Thoracic aorta (tissue), 2 donors: ENCODE measurements at regions not wholly inside any gene's neighbourhood (a gene's known extent, or its start where the extent isn't known, plus 50 kb on each side); places are given as distances from the start of the nearest gene placed in this dataset.
"Not testable (repeated sequence)": the region's sequence is repeated elsewhere in the genome, so short reads cannot be mapped to it uniquely, and the experiment has no call there.

Experiments
- ATAC-seq: fragments of 150-250 bp; one replicate; pipeline ENCODE4 v1.8.0; 2017; ENCODE audit warnings: low read depth; ENCODE audit not compliant: insufficient number of reproducible peaks, low FRiP score
- DNase-seq: peaks from one replicate; pipeline ENCODE4 v3.0.0-alpha.2; 2020; ENCODE audit warnings: low spot score
- H3K27ac ChIP-seq, 2 donors: fragments of 200-600 bp; sonication (generic); 1 replicate in 1 of 2; 2 replicates in 1 of 2; pipeline ENCODE4 v1.5.1; 2016; ENCODE audit warnings: mild to moderate bottlenecking in 2 of 2, moderate library complexity in 2 of 2
- H3K27me3 ChIP-seq: fragments of 200-600 bp; sonication (generic); replicated peaks from 2 replicates; pipeline ENCODE4 v1.6.0; 2016; ENCODE audit warnings: mild to moderate bottlenecking; ENCODE audit not compliant: insufficient read depth
- H3K36me3 ChIP-seq: fragments of 200-600 bp; sonication (generic); one replicate; pipeline ENCODE4 v1.5.1; 2016
- H3K4me1 ChIP-seq, 2 donors: fragments of 200-600 bp; sonication (generic); 1 replicate in 1 of 2; 2 replicates in 1 of 2; pipeline versions ENCODE4 v1.5.1 to v1.6.0; 2016; ENCODE audit warnings: low read depth in 2 of 2, mild to moderate bottlenecking in 1 of 2; ENCODE audit not compliant: control insufficient read depth in 1 of 2
- H3K4me3 ChIP-seq: fragments of 200-600 bp; sonication (generic); 2 replicates; pipeline ENCODE4 v1.5.1; 2016; ENCODE audit warnings: mild to moderate bottlenecking
- H3K9me3 ChIP-seq: fragments of 200-600 bp; sonication (generic); 2 replicates; pipeline ENCODE4 v1.5.1; 2016
- CTCF ChIP-seq: fragments of 200-600 bp; sonication (generic); IDR thresholded peaks from one replicate; pipeline ENCODE4 v1.5.1; 2019; ENCODE audit warnings: antibody characterized with exemption

- H3K4me3 ChIP-seq: no peak overlapping the region
- no peak for TF ChIP-seq CTCF
- H3K9me3 ChIP-seq: no peaks in the 10 kb centered on the region
- no peaks in the 10 kb centered on the region for H3K4me1 ChIP-seq
- ATAC-seq (no peak), DNase-seq (no peak)
- no peak overlapping the region for H3K27ac ChIP-seq
- H3K36me3 ChIP-seq: no peaks in the 10 kb centered on the region
- H3K27me3 ChIP-seq: no peaks in the 10 kb centered on the region
Measured at GRCh38 chr2:139684286-139684860, 904.2 kb upstream of the NXPH2 start.

GRCh38 chr2:139674577-139674976, 894.4 kb upstream of the NXPH2 start:
- no peak for TF ChIP-seq CTCF
- Histone ChIP-seq H3K4me1 (no peaks in the 10 kb centered on the region), H3K27me3 (no peaks in the 10 kb centered on the region), H3K9me3 (no peaks in the 10 kb centered on the region), H3K27ac (no peak overlapping the region), H3K4me3 (no peak overlapping the region), H3K36me3 (no peaks in the 10 kb centered on the region)
- no peak for ATAC-seq
- DNase-seq: no peak

- H3K27me3 ChIP-seq, ATAC-seq, H3K4me1 ChIP-seq, H3K27ac ChIP-seq, DNase-seq, H3K36me3 ChIP-seq, H3K4me3 ChIP-seq, H3K9me3 ChIP-seq: not testable (repeated sequence)
Measured at GRCh38 chr2:139673447-139673846, 893.3 kb upstream of the NXPH2 start.

GRCh38 chr2:139669675-139670074, 889.5 kb upstream of the NXPH2 start:
- TF ChIP-seq CTCF: no peak
- DNase-seq (no peak), ATAC-seq (no peak)

GRCh38 chr2:139652385-139652784, 872.2 kb upstream of the NXPH2 start:
- ATAC-seq: no peak
- H3K36me3 ChIP-seq: no peaks in the 10 kb centered on the region
- H3K27me3 ChIP-seq: no peaks in the 10 kb centered on the region
- no peak for DNase-seq
- H3K4me1 ChIP-seq: no peaks in the 10 kb centered on the region
- TF ChIP-seq CTCF: no peak
- no peaks in the 10 kb centered on the region for H3K9me3 ChIP-seq
- no peak overlapping the region for H3K27ac ChIP-seq
- no peak overlapping the region for H3K4me3 ChIP-seq

More at GRCh38 chr2:139669675-139670074, 889.5 kb upstream of the NXPH2 start:
- Histone ChIP-seq H3K4me1 (no peaks in the 10 kb centered on the region), H3K27ac (no peak overlapping the region), H3K36me3 (no peaks in the 10 kb centered on the region), H3K4me3 (no peak overlapping the region), H3K27me3 (no peaks in the 10 kb centered on the region), H3K9me3 (no peaks in the 10 kb centered on the region)

GRCh38 chr2:139645617-139646016, 865.4 kb upstream of the NXPH2 start:
- no peaks in the 10 kb centered on the region for H3K27me3 ChIP-seq
- no peak for TF ChIP-seq CTCF
- no peak overlapping the region for H3K27ac ChIP-seq
- no peaks in the 10 kb centered on the region for H3K36me3 ChIP-seq
- no peaks in the 10 kb centered on the region for H3K9me3 ChIP-seq
- H3K4me1 ChIP-seq: no peaks in the 10 kb centered on the region
- ATAC-seq (no peak), DNase-seq (no peak)
- H3K4me3 ChIP-seq: no peak overlapping the region
